ENCODE measurements at regions not wholly inside any gene's neighbourhood (a gene's known extent, or its start where the extent isn't known, plus 50 kb on each side); places are given as distances from the start of the nearest gene placed in this dataset.
"Not testable (repeated sequence)": the region's sequence is repeated elsewhere in the genome, so short reads cannot be mapped to it uniquely, and the experiment has no call there.

- peaks cover 0 to 4% of the 10 kb centered on the region in 2 experiments for H3K9me3 ChIP-seq (ENCODE audit: control insufficient read depth in 1 of 2, insufficient read depth in 1 of 2, low read length in 2 of 2)
- no peaks in the 10 kb centered on the region for H3K36me3 ChIP-seq (ENCODE audit: insufficient read depth, low read length)
- CTCF ChIA-PET: no interaction called here
- Mint-ChIP-seq H3K27ac (no peak overlapping the region), H3K36me3 (ENCODE audit: low read depth) (no peaks in the 10 kb centered on the region), H3K9me3 (no peaks in the 10 kb centered on the region), H3K4me3 (no peak overlapping the region), H3K27me3 (no peaks in the 10 kb centered on the region), H3K4me1 (ENCODE audit: low read depth) (no peaks in the 10 kb centered on the region)
- ATAC-seq (ENCODE audit: poor library complexity): no peak
- H3K27ac ChIP-seq (ENCODE audit: low read depth in 1 of 2, low read length in 2 of 2): no peak overlapping the region
- H3K4me3 ChIP-seq (ENCODE audit: low read length): no peak overlapping the region
- POLR2A ChIA-PET: no interaction called here
- H3K4me1 ChIP-seq (ENCODE audit: insufficient read depth, low read length): no peaks in the 10 kb centered on the region
- DNase-seq: no peak
- intact Hi-C loops (cut with DNase I, micrococcal nuclease): no loop called here
- H3K27me3 ChIP-seq (ENCODE audit: control insufficient read depth in 1 of 2, insufficient read depth in 2 of 2, low read length in 2 of 2): no peaks in the 10 kb centered on the region
- TF ChIP-seq CTCF (IDR thresholded peaks at IDR 0.05): no peak
Observed at GRCh38 chr1:224558904-224559303, 57.2 kb upstream of the CNIH3 start.

GRCh38 chr1:224559981-224560728, 56.0 kb upstream of the CNIH3 start:
- Histone ChIP-seq H3K4me1 (ENCODE audit: insufficient read depth, low read length) (no peaks in the 10 kb centered on the region), H3K4me3 (ENCODE audit: low read length) (no peak overlapping the region), H3K36me3 (ENCODE audit: insufficient read depth, low read length) (no peaks in the 10 kb centered on the region), H3K9me3 (ENCODE audit: control insufficient read depth in 1 of 2, insufficient read depth in 1 of 2, low read length in 2 of 2) (peaks cover 0 to 4% of the 10 kb centered on the region in 2 experiments), H3K27me3 (ENCODE audit: control insufficient read depth in 1 of 2, insufficient read depth in 2 of 2, low read length in 2 of 2) (no peaks in the 10 kb centered on the region), H3K27ac (ENCODE audit: low read depth in 1 of 2, low read length in 2 of 2) (no peak overlapping the region)
- H3K4me3 Mint-ChIP-seq: no peak overlapping the region
- no peak for TF ChIP-seq CTCF (IDR thresholded peaks at IDR 0.05)
- POLR2A ChIA-PET: no interaction called here
- no peaks in the 10 kb centered on the region for H3K36me3 Mint-ChIP-seq (ENCODE audit: low read depth)
- no peaks in the 10 kb centered on the region for H3K27me3 Mint-ChIP-seq
- intact Hi-C loops (cut with DNase I, micrococcal nuclease): no loop called here
- H3K9me3 Mint-ChIP-seq: no peaks in the 10 kb centered on the region
- H3K27ac Mint-ChIP-seq: no peak overlapping the region
- CTCF ChIA-PET: no interaction called here
- no peaks in the 10 kb centered on the region for H3K4me1 Mint-ChIP-seq (ENCODE audit: low read depth)
- DNase-seq: no peak
- ATAC-seq (ENCODE audit: poor library complexity): no peak

GRCh38 chr1:224562881-224563280, 53.2 kb upstream of the CNIH3 start:
- H3K4me1 Mint-ChIP-seq (ENCODE audit: low read depth); CTCF ChIA-PET; H3K9me3 ChIP-seq (ENCODE audit: control insufficient read depth in 1 of 2, insufficient read depth in 1 of 2, low read length in 2 of 2); H3K4me1 ChIP-seq (ENCODE audit: insufficient read depth, low read length); H3K36me3 Mint-ChIP-seq (ENCODE audit: low read depth); H3K4me3 ChIP-seq (ENCODE audit: low read length); H3K27ac Mint-ChIP-seq; DNase-seq; H3K36me3 ChIP-seq (ENCODE audit: insufficient read depth, low read length); H3K9me3 Mint-ChIP-seq; intact Hi-C loops (cut with DNase I, micrococcal nuclease); H3K27me3 ChIP-seq (ENCODE audit: control insufficient read depth in 1 of 2, insufficient read depth in 2 of 2, low read length in 2 of 2); POLR2A ChIA-PET; H3K27ac ChIP-seq (ENCODE audit: low read depth in 1 of 2, low read length in 2 of 2); H3K4me3 Mint-ChIP-seq; ATAC-seq (ENCODE audit: poor library complexity); H3K27me3 Mint-ChIP-seq: not testable (repeated sequence)

- intact Hi-C loops (cut with DNase I, micrococcal nuclease): no loop called here
- no peaks in the 10 kb centered on the region for H3K4me1 ChIP-seq (ENCODE audit: insufficient read depth, low read length)
- H3K9me3 Mint-ChIP-seq: no peaks in the 10 kb centered on the region
- DNase-seq: no peak
- H3K27me3 Mint-ChIP-seq: no peaks in the 10 kb centered on the region
- TF ChIP-seq CTCF (IDR thresholded peaks at IDR 0.05): no peak
- no peak overlapping the region for H3K4me3 Mint-ChIP-seq
- H3K27ac ChIP-seq (ENCODE audit: low read depth in 1 of 2, low read length in 2 of 2): no peak overlapping the region
- H3K36me3 ChIP-seq (ENCODE audit: insufficient read depth, low read length): no peaks in the 10 kb centered on the region
- no peak overlapping the region for H3K4me3 ChIP-seq (ENCODE audit: low read length)
- H3K36me3 Mint-ChIP-seq (ENCODE audit: low read depth): no peaks in the 10 kb centered on the region
- H3K4me1 Mint-ChIP-seq (ENCODE audit: low read depth): no peaks in the 10 kb centered on the region
- CTCF ChIA-PET: no interaction called here
- POLR2A ChIA-PET: no interaction called here
- ATAC-seq (ENCODE audit: poor library complexity): no peak
- H3K27me3 ChIP-seq (ENCODE audit: control insufficient read depth in 1 of 2, insufficient read depth in 2 of 2, low read length in 2 of 2): no peaks in the 10 kb centered on the region
- peaks cover 0 to 4% of the 10 kb centered on the region in 2 experiments for H3K9me3 ChIP-seq (ENCODE audit: control insufficient read depth in 1 of 2, insufficient read depth in 1 of 2, low read length in 2 of 2)
- no peak overlapping the region for H3K27ac Mint-ChIP-seq
Observed at GRCh38 chr1:224563666-224564065, 52.5 kb upstream of the CNIH3 start.
